HG02852 (cell line): ENCODE measurements at regions not wholly inside any gene's neighbourhood (a gene's known extent, or its start where the extent isn't known, plus 50 kb on each side); places are given as distances from the start of the nearest gene placed in this dataset.

Experiments used
- ATAC-seq: cut with Tn5 transposase; IDR thresholded peaks from one replicate; pipeline ENCODE4 v1.9.1; 2021; ENCODE audit warnings: mild to moderate bottlenecking, moderate library complexity; ENCODE audit not compliant: unreplicated experiment

DNA sequence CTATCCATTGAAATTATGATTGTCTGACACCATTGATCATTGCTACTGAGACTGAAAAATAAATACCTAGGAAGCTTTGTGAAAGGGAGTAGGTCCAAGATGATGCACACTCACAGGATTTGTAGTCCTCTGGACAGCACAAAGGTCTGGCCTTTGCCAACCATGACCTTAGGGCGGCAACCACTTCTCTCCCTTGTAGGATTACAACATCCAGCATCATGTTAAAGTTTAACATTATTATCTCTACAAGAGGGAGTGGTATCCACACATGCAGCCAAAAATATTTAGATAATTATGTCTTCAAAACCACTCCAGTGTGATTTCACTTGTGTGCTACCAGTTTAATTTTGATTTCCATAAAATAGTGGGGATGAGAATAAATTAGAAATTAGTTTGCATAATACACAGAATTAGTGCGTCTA lies 51.1 kb upstream of the NHSL1 start:
- ATAC-seq, result no peak

- ATAC-seq, result no peak
These were observed 54.9 kb upstream of the NHSL1 start for GRCh38 chr6:138554146-138554545.

GRCh38 chr6:138555421-138555988 lies 56.2 kb upstream of the NHSL1 start:
- ATAC-seq, result no peak

DNA sequence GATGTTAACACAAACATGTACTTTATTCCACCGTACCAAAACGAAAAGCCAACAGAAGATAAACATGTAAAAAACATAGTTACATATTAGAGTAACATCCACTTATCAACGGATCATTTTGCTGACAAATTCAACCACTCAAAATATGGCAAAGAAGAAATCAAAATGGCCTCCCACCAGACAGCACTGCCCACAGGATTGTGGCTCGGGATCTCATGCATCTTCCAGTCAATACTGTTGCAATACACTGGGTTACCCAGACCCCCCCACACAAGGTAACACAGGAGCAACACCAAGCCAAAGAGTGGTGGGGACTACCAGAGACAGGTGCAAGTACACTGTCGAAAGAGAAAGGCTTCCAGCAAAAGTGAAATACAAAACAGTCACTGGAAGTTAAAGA lies 57.9 kb upstream of the NHSL1 start:
- no peak for ATAC-seq

DNA sequence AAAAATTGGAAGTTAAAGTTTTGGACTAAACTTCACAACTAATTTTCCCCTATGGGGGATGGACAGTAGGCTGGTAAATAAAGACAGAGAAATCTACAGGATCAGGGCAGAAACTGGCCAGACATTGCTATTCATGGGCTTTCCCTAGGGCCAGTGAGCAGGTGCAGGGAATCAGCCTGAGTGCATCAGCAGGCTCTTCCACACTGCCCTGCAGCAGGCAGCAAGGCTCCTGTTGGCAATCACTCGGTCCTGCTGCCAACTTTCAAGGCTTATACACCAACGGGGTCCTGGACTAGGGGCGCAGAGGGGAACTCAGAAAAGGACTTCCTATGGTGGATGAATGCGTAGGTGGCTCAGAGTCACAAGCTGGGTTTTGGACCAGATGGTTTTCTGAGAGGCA lies 59.8 kb upstream of the NHSL1 start:
- ATAC-seq, result no peak

DNA sequence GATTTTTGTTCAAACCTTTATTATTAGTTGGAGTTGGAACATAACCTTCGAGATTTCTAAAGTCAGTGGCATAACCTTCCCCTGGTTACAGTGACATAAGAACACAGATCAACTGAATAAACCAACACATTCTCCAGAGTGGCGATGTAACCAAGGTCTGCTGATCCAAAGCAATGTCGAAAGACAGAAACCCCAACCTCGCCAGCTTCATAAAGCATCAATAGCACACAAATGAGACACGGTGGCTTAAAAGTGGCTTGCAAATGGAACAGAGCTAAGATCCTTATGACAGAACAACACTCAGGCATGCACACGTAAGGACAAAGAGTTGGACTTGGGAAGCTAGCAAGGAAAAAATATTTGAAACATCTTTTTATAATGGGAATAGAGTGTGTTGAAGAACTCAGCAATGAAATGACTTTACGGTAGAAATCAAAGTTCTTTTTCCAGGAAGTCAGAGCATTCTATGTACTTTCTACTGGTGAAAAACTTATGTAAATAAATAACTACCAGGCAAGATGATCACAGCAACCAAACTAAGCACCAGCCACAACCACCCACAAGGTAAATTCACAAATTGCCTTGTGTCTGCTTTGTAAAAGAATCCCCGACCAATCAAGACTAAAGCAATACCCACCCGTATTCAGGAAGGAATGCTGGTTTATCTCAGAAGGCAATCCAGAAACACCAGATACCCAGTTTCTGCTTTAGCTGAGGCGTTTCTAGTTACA lies 61.0 kb upstream of the NHSL1 start:
- ATAC-seq, result no peak

GRCh38 chr6:138562691-138563090 lies 63.4 kb upstream of the NHSL1 start:
- ATAC-seq, result no peak

DNA sequence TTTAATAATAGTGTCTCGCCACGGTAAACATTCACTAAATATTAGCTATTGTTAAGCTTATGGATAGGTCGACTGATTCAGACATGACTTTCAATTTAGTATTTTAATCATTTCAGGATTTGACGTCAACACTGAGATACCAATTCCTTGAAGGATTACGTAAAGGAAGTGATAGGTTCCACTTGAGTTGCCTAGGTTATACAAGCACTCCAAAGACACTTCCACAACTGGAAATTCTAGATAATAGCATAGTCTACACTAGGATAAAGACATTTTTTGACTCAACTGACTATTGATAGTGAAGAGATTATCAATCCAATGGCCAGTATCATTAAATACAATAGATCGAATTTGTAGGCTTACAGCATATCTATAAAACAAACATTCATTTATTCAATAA lies 63.9 kb upstream of the NHSL1 start:
- ATAC-seq, result no peak

GRCh38 chr6:138563650-138564049 lies 64.4 kb upstream of the NHSL1 start:
- no peak for ATAC-seq

GRCh38 chr6:138564170-138564721 lies 65.0 kb upstream of the NHSL1 start:
- no peak for ATAC-seq

DNA sequence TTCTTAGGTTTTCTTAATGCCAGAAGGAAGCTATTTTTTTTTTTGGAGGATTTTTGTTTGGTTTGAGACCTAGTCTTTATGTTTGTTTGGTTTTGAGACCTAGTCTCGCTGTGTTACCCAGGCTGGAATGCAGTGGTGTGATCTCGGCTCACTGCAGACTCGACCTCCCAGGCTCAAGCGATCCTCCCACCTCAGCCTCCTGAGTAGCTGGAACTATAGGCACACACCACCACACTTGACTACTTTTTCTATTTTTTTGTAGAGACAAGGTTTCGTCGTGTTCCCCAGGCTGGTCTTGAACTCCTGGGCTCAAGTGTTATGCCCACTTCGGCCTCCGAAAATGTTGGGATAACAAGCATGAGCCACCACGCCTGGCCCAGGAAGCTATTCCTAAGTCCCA lies 67.8 kb upstream of the NHSL1 start:
- no peak for ATAC-seq

GRCh38 chr6:138568997-138569396 lies 69.7 kb upstream of the NHSL1 start:
- no peak for ATAC-seq

- no peak for ATAC-seq
These were observed 70.3 kb upstream of the NHSL1 start for GRCh38 chr6:138569554-138569953.

DNA sequence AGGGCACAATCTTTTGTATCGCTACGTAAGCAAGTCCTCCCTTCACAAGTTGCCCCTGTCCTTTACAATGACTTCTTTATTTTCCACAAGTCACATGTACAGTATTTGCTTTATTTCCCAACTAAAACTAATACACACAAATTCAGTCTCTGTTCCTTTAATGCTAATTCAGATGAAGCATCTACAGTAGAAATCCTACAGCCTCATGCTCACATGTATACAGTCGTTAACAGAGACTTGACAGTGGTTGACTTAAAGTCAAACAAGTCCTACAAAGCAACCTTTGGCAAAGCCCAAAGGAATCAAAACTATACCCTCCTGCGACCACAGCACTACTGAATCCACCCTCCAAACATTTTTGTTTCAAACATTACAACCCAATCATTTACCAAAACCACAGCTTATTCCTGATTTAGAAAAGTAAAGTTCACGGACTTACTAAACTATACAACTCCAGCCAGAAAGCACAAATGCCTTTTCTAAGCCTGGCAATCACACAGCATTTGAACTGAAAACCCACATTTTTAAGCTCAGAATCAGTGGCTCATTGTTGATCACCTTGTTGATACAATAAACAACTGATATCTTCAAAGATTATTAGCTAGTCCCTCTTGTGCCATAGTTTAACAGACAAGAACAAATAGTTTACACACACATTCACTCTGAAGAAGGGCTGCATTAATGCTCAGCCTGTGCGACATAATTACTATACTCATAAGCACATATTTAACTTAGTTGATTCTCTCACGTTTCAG lies 70.9 kb upstream of the NHSL1 start:
- ATAC-seq, result no peak

GRCh38 chr6:138570725-138571029 lies 71.4 kb upstream of the NHSL1 start:
- ATAC-seq, result no peak

DNA sequence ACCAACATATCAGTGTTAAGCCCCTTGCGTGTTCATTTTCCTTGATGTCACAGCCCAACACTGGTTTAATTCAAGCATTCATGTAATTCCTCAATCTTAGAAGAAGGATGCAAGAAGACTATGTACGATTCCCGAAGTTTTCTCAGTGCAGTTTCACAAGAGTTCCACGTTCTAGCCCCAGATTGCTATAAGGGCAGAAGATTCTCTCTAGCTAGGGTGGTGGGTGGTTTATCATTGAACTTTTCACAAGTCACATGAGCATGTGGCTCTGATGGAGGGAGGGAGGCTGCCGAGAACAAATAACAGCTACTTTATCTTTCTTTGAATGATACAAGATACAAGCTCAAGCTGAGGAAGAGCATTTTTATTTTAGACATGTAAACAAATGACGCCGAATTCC lies 71.9 kb upstream of the NHSL1 start:
- ATAC-seq, result no peak

GRCh38 chr6:138571585-138572166 lies 72.4 kb upstream of the NHSL1 start:
- ATAC-seq, result no peak

DNA sequence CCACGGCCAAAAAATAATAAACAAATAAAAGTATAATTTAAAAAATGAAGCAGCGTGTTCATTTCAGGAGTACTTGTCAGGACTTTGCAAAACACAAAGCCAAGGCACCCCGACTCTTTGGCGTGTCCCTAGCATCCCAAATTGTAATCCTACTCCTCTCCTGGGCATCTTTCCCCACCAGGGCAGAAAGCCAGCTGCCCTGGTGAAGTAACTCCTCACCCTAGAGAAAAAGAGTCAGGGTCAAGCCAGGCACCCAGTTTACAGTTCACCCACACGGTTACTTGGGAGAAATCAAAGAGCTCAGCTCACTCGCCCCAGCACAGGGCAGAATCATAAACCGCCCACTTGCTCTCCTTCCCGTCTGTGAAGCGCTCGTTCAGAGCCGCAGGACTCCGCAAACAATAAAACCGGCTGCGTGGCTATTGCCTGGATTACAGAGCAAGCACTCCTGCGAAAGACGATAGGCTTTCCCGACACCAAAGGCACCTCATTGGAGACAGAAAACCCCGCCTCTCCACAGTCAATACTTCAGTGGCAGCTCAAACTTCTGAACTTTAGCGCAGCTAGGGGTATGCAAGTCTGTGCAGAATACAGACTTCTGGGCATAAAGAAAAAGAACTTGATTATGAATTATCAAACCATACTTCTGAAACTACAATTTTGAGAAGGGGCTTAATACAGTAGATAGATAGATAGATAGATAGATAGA lies 73.0 kb upstream of the NHSL1 start:
- ATAC-seq, result no peak

DNA sequence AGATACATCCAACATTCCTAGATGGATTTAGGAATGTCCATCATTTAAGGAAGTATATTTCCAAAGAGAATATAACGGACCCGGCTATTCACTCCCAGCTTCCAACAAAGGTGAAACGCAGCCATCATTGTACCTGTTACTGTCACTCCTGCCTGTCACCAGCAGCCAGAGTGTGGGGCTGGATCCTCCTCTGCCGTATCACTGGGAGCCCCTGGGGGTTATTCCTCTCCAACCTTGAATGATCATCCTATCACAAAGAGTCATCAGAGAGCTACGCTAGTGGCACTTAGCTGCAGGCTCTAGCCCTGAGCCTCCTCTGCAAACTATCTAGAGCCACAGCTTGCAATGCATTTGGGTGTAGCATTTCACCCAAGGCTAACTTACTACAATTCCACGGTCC lies 73.6 kb upstream of the NHSL1 start:
- ATAC-seq, result no peak

- ATAC-seq, result no peak
These were observed 76.0 kb upstream of the NHSL1 start for GRCh38 chr6:138575257-138575656.

DNA sequence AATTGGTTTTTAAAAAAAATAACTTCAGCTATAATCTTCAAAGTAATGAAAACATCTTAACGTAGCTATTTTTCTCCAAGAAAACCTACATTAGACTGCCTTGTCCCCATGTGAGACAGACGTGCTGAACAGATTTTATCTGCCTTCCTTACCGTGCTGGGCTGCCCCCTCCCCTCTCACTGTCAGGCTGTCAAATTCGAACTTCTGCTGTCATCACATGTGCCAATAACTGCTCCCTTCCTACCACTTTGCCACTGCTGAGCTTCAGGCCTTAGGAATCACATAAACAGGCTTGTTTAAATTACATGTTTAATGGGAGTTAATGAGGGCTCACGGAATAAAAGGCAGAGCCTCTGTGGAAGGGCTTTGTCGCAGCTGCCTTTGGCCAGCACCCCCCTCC lies 77.0 kb upstream of the NHSL1 start:
- no peak for ATAC-seq
